SK-N-MC (cell line): ENCODE measurements at regions not wholly inside any gene's neighbourhood (a gene's known extent, or its start where the extent isn't known, plus 50 kb on each side); places are given as distances from the start of the nearest gene placed in this dataset.

Experiments used
- EZH2 ChIP-seq: fragments of 200-600 bp; sonication (generic); IDR thresholded peaks from one replicate; pipeline ENCODE4 v1.6.1; 2017; ENCODE audit warnings: antibody characterized with exemption
- FOXP2 ChIP-seq: optimal IDR thresholded peaks from 2 replicates; pipeline ENCODE3; 2011; ENCODE audit warnings: mild to moderate bottlenecking, moderate library complexity; ENCODE audit not compliant: insufficient read depth; ENCODE audit errors: extremely low read length, control extremely low read depth
- POLR2AphosphoS5 ChIP-seq: IDR thresholded peaks from 2 replicates; pipeline ENCODE4 v1.6.1; 2012; ENCODE audit warnings: mild to moderate bottlenecking, low read depth, low read length, borderline replicate concordance

GRCh38 chr4:184885602-184886001, 59.8 kb upstream of the ACSL1 start:
- TF ChIP-seq POLR2AphosphoS5 (no peak), EZH2 (no peak), FOXP2 (no peak)
